ENCODE measurements at regions not wholly inside any gene's neighbourhood (a gene's known extent, or its start where the extent isn't known, plus 50 kb on each side); places are given as distances from the start of the nearest gene placed in this dataset.

- H2AFZ ChIP-seq (ENCODE audit: low read length), result no peak overlapping the region
- no peak for TF ChIP-seq ZNF580 (CRISPR knock-in tag; IDR thresholded peaks at IDR 0.05; ENCODE audit: borderline replicate concordance, low read depth)
- no peak for TF ChIP-seq FOXP4 (CRISPR knock-in tag; IDR thresholded peaks at IDR 0.05)
- TF ChIP-seq NCOA2 (CRISPR knock-in tag; IDR thresholded peaks at IDR 0.05), result no peak
- no peak for TF ChIP-seq ZNF503 (CRISPR knock-in tag; IDR thresholded peaks at IDR 0.05)
- TF ChIP-seq IKZF5 (CRISPR knock-in tag; IDR thresholded peaks at IDR 0.05), result no peak
- no peak for TF ChIP-seq NPAS2 (CRISPR knock-in tag; IDR thresholded peaks at IDR 0.05; ENCODE audit: borderline replicate concordance)
- no peak for TF ChIP-seq NFYB (CRISPR knock-in tag; IDR thresholded peaks at IDR 0.05)
- no peak for TF ChIP-seq MYNN (CRISPR knock-in tag; IDR thresholded peaks at IDR 0.05; ENCODE audit: low read depth)
- TF ChIP-seq ZBTB44 (CRISPR knock-in tag; IDR thresholded peaks at IDR 0.05), result no peak
- no peak for TF ChIP-seq GMEB1 (CRISPR knock-in tag; IDR thresholded peaks at IDR 0.05; ENCODE audit: borderline replicate concordance)
- no peak for TF ChIP-seq ZNF562 (CRISPR knock-in tag; IDR thresholded peaks at IDR 0.05; ENCODE audit: borderline replicate concordance)
- TF ChIP-seq ZNF280D (CRISPR knock-in tag; IDR thresholded peaks at IDR 0.05), result no peak
- H3K27me3 ChIP-seq (ENCODE audit: control insufficient read depth in 1 of 2, insufficient read depth in 2 of 2, low read length in 2 of 2), result no peaks in the 10 kb centered on the region
- H4K20me1 ChIP-seq (ENCODE audit: insufficient read depth, low read length), result no peaks in the 10 kb centered on the region
- ATAC-seq, result no peak
- POLR2A ChIA-PET, result no interaction called here
- no peak overlapping the region for H3K4me3 ChIP-seq (replicated peaks in 1 of 3; ENCODE audit: insufficient read depth in 1 of 3, low read depth in 2 of 3, low read length in 3 of 3)
- no peak overlapping the region for H3K27ac ChIP-seq (ENCODE audit: extremely low read length, insufficient read depth, low read length)
- H3K9me3 ChIP-seq (ENCODE audit: low read length), result no peaks in the 10 kb centered on the region
- no peaks in the 10 kb centered on the region for H3K36me3 ChIP-seq (replicated peaks in 1 of 2; ENCODE audit: control insufficient read depth in 1 of 2, insufficient read depth in 2 of 2, low read length in 2 of 2)
- in situ Hi-C loops (cut with HindIII; ENCODE audit: extremely low pct_ligation_motif_present, low pct_unique_long_range_greater_than_20kb), result no loop called here
- H3K4me1 ChIP-seq (ENCODE audit: insufficient read depth, low read length), result no peaks in the 10 kb centered on the region
- intact Hi-C loops (cut with micrococcal nuclease; ENCODE audit: unreplicated experiment), result no loop called here
- no TSS peak for BruUV-seq (replicated peaks)
- FAIRE-seq, result no peak
- H3K79me2 ChIP-seq (ENCODE audit: insufficient read depth, low read length), result no peaks in the 10 kb centered on the region
- H3K9ac ChIP-seq (ENCODE audit: insufficient read depth, low read depth, low read length), result no peak overlapping the region
- DNase-seq (ENCODE audit: low spot score), result no peak
- H3K4me2 ChIP-seq (ENCODE audit: low read depth, low read length), result no peak overlapping the region
- CTCF ChIA-PET (ENCODE audit: low intra/inter-chr PET ratio, low total read pairs), result no interaction called here
These were observed 435.0 kb upstream of the NR2F2 start for GRCh38 chr15:95895508-95895907.
